Sigmoid colon (tissue), 6 donors: ENCODE measurements at regions not wholly inside any gene's neighbourhood (a gene's known extent, or its start where the extent isn't known, plus 50 kb on each side); places are given as distances from the start of the nearest gene placed in this dataset.

Experiments
- DNase-seq: peaks from one replicate; pipeline ENCODE4 v3.0.0-alpha.2; 2019
- H3K27ac ChIP-seq, 4 donors: fragments of 200-600 bp; sonication (generic); one replicate each; pipeline ENCODE4 v1.5.1; 2016 to 2019; ENCODE audit warnings: mild to moderate bottlenecking in 1 of 4
- H3K27me3 ChIP-seq, 3 donors: fragments of 200-600 bp; sonication (generic); one replicate each; pipeline ENCODE4 v1.5.1; 2019; ENCODE audit warnings: mild to moderate bottlenecking in 1 of 3
- H3K36me3 ChIP-seq, 4 donors: fragments of 200-600 bp; sonication (generic); one replicate each; pipeline ENCODE4 v1.5.1; 2016 to 2019
- H3K4me1 ChIP-seq, 4 donors: fragments of 200-600 bp; sonication (generic); one replicate each; pipeline ENCODE4 v1.5.1; 2017 to 2019
- H3K4me3 ChIP-seq, 4 donors: fragments of 200-600 bp; sonication (generic); one replicate each; pipeline ENCODE4 v1.5.1; 2017 to 2019; ENCODE audit warnings: mild to moderate bottlenecking in 2 of 4, moderate library complexity in 1 of 4
- H3K9me3 ChIP-seq, 4 donors: fragments of 200-600 bp in 3 of 4; sonication (generic) in 3 of 4; one replicate each; pipeline versions ENCODE4 v1.5.1 to v1.6.1; 2013 to 2019
- CTCF ChIP-seq, 4 experiments: fragments of 450-650 bp in 3 of 4; fragments of 200-600 bp in 1 of 4; IDR thresholded peaks; one replicate each; pipeline ENCODE4 v1.5.1; 2016 to 2019; ENCODE audit warnings: antibody characterized with exemption in 4 of 4, mild to moderate bottlenecking in 3 of 4, moderate library complexity in 2 of 4
- EP300 ChIP-seq, 4 donors: sonication (generic); formaldehyde crosslinking; IDR thresholded peaks; one replicate each; pipeline ENCODE4 v1.6.1; 2017; ENCODE audit warnings: antibody characterized with exemption in 4 of 4
- POLR2A ChIP-seq, 2 donors: fragments of 450-650 bp; IDR thresholded peaks; one replicate each; pipeline ENCODE4 v1.6.1; 2016; ENCODE audit warnings: antibody characterized with exemption in 2 of 2, mild to moderate bottlenecking in 2 of 2, moderate library complexity in 2 of 2
- POLR2AphosphoS5 ChIP-seq, 4 donors: sonication (generic); formaldehyde crosslinking; IDR thresholded peaks; one replicate each; pipeline ENCODE4 v1.6.1; 2017; ENCODE audit warnings: antibody characterized with exemption in 4 of 4
- WGBS, 2 donors: extraction: QIAGEN DNeasy Blood & Tissue Kit; methylation state at CpG; one replicate each; pipeline ENCODE4 v1.1.7; 2013; 5-methylcytosine and 5-hydroxymethylcytosine counted together
- intact Hi-C: fragments of 100-400 bp; cut with DNase I; formaldehyde crosslinking; loops from one replicate; pipeline ENCODE4 v1.15.1; 2023
- donor health status: healthy with polysubstance abuse.
- donor health status: healthy.

- no peaks in the 10 kb centered on the region for H3K4me1 ChIP-seq
- no peaks in the 10 kb centered on the region for H3K9me3 ChIP-seq
- peaks cover 0 to 6% (median 0%) of the 10 kb centered on the region in 3 donors for H3K27me3 ChIP-seq
- 91 to 93% methylated on average over 43 of the region's 43 CpGs for WGBS, 2 donors
- no peaks in the 10 kb centered on the region for H3K36me3 ChIP-seq
- no peak overlapping the region for H3K4me3 ChIP-seq
- no peak overlapping the region for H3K27ac ChIP-seq
- no peak for TF ChIP-seq POLR2AphosphoS5 (IDR thresholded peaks at IDR 0.05)
- no peak for TF ChIP-seq EP300 (IDR thresholded peaks at IDR 0.05)
- TF ChIP-seq POLR2A (IDR thresholded peaks at IDR 0.05) = no peak
- TF ChIP-seq CTCF (IDR thresholded peaks at IDR 0.05) = no peak
- intact Hi-C loops = no loop called here
- peak; percentile 42 for DNase-seq
Measured at GRCh38 chr14:101065696-101066694, 162.5 kb upstream of the RTL1 start.

DNA sequence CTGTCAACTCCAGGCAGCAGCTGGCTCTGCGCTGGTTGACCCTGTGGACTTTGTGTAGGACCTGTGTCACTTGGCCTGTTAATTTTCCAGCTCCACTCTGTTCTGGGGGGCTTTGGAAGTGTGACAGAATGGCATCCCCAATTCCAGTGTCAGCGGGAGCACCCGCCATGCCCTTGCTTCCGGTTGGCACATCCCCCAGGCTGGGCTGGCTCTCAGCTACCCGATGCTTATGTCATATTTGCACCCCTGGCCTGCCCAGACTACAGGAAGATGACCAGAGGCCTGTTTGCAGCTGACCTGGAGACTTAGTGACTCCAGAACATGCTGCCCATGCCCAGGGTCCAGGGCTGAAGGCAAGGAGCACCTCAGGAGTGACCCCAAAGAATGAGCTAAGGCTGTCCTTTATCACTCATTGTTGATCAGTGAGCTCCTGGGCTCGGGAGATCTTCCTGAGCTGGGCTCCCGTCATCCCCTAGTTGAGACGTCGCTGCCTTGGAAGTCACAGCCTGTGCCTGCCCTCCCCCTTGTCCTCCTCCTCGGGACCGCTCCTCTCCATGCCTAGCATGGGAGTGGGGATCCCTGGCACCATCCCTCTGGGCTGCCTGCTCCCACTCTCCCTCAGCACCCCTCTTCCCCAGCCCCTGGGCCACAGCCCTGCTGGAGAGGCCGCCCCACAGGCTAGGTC is 163.4 kb upstream of the RTL1 start:
- 89 to 90% methylated on average over 12 of the region's 12 CpGs for WGBS, 2 donors
- no peak overlapping the region for H3K27ac ChIP-seq
- no peaks in the 10 kb centered on the region for H3K36me3 ChIP-seq
- TF ChIP-seq CTCF (IDR thresholded peaks at IDR 0.05) = no peak
- no peak for TF ChIP-seq EP300 (IDR thresholded peaks at IDR 0.05)
- no peak for TF ChIP-seq POLR2AphosphoS5 (IDR thresholded peaks at IDR 0.05)
- no peak for TF ChIP-seq POLR2A (IDR thresholded peaks at IDR 0.05)
- no peak overlapping the region for H3K4me3 ChIP-seq
- intact Hi-C loops = no loop called here
- DNase-seq = peak; percentile 58
- no peaks in the 10 kb centered on the region for H3K4me1 ChIP-seq
- peaks cover 0 to under 1% (median 0%) of the 10 kb centered on the region in 3 donors for H3K27me3 ChIP-seq
- no peaks in the 10 kb centered on the region for H3K9me3 ChIP-seq

DNA sequence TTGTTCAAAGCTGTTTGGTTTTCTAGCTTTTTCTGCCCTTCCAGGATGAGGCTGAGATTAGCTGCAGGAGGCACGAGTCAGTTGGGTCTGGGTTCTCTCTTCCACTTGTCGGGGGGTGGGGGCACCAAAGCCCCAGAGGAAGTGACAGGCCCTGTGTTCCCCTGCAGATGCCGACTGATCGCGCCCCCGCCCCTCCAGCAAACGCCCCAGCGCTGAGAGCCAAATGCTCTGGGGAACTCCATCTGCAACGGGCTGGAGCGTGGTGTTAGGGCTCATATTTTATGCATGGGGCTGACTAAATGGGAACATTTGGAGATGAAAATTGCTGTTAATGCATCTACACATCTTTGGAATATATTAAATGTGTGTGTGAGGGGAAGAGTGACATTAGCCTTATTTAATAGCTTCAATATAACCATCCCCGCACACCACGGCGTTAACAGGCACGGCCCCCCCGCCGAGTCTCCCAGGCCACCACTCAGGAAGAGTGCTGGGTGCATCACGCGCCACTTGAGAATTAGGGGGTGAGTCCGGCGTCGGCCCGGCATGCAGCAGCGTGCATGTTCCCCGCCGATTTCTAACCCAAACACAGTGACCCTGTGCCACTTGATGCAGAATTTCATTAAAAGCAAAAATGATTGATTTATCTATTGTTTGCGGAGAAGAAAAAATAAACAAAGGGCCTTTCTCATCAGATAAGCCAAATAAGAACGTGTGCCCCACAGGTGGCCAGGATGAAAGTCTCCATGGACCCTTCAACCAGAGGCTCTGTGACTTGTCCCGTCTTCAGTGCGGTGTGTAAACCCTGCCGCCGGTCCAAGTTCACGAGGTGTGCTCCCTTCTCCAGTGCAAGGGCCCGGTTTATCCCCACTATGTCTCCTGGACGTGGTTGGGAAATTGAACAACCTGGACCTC is 165.0 kb upstream of the RTL1 start:
- Histone ChIP-seq H3K27me3 (no peaks in the 10 kb centered on the region), H3K36me3 (no peaks in the 10 kb centered on the region), H3K4me3 (no peak overlapping the region), H3K9me3 (no peaks in the 10 kb centered on the region), H3K27ac (no peak overlapping the region), H3K4me1 (peaks cover 0 to 8% (median 7%) of the 10 kb centered on the region in 4 donors)
- no peak for TF ChIP-seq POLR2AphosphoS5 (IDR thresholded peaks at IDR 0.05)
- TF ChIP-seq EP300 (IDR thresholded peaks at IDR 0.05) = no peak
- TF ChIP-seq POLR2A (IDR thresholded peaks at IDR 0.05) = no peak
- TF ChIP-seq CTCF (IDR thresholded peaks at IDR 0.05) = no peak
- intact Hi-C loops = no loop called here
- peak; percentile 51 for DNase-seq
- WGBS, 2 donors = 57 to 67% methylated on average over 34 of the region's 34 CpGs

- no peaks in the 10 kb centered on the region for H3K27me3 ChIP-seq
- H3K4me1 ChIP-seq = peaks cover 0 to 9% (median 8%) of the 10 kb centered on the region in 4 donors
- no peaks in the 10 kb centered on the region for H3K9me3 ChIP-seq
- no peaks in the 10 kb centered on the region for H3K36me3 ChIP-seq
- H3K27ac ChIP-seq = no peak overlapping the region
- 68 to 86% methylated on average over 8 of the region's 8 CpGs for WGBS, 2 donors
- H3K4me3 ChIP-seq = no peak overlapping the region
- no peak for DNase-seq
- intact Hi-C loops = no loop called here
- TF ChIP-seq EP300 (IDR thresholded peaks at IDR 0.05) (no peak), POLR2A (IDR thresholded peaks at IDR 0.05) (no peak), POLR2AphosphoS5 (IDR thresholded peaks at IDR 0.05) (no peak), CTCF (IDR thresholded peaks at IDR 0.05) (no peak)
Measured at GRCh38 chr14:101069228-101069549, 165.7 kb upstream of the RTL1 start.
